ENCODE measurements at regions not wholly inside any gene's neighbourhood (a gene's known extent, or its start where the extent isn't known, plus 50 kb on each side); places are given as distances from the start of the nearest gene placed in this dataset.
A peak's percentile ranks its signal among the peaks of the same experiment; 100 is the strongest.
"Not testable (repeated sequence)": the region's sequence is repeated elsewhere in the genome, so short reads cannot be mapped to it uniquely, and the experiment has no call there.

DNA sequence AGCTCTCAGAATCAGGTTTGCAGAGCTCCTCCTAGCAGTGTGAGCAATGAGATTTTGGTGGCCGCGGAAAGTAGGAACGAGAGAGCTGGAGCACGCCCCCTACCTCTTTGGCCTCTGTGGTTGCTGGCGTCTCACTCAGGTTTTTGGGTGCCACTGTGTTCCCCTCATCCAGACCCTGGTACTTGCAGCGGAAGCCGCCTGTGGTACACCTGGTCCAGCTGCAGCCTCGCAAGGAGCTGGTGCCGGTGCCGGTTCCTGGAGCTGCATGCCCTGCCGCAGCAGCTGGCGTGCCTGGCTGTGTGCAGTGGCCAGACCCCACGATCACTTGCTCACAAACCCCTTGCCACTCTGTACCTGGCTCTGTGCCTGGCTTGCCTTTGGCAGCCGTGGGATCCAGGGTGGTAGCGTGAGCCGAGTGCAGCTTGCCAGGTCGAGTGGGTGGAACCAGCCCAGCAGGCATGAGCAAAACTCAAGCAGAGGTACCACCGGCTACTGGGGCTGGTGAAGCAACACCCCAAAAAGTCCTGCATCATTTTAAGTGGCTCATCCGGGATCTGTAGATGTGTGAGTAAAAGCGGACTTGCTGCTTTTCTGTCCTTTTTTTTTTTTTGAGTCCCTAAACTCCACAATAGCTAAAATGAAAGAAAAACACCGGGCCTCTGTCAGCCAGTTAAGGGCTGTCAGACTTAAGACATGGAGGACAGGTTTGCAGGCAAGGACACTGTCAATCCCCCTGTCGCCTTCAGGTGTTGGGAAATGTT is 844.9 kb downstream of the KCNT2 start:
- DNase-seq: peak in 21 of 58 donors; percentile 1 to 56 (median 11)

DNA sequence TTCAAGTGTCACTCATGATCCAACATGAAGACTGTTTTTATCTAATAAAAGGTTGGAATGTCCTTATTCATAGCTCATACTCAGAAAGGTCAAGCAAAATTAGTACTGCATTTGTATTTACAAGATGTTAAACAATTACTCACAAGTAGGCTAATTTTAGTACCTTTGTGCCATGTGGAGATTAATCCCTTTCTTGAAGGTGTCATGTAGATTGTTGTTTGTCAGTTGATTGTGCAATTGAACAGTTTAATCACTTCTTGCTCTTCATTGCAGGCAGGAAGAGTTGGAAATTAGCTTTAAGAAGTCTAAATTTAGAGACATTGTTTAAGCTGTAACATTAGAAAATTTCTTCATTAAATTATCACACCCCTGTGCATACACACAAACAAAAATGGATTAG is 847.1 kb downstream of the KCNT2 start:
- no peak for DNase-seq

DNA sequence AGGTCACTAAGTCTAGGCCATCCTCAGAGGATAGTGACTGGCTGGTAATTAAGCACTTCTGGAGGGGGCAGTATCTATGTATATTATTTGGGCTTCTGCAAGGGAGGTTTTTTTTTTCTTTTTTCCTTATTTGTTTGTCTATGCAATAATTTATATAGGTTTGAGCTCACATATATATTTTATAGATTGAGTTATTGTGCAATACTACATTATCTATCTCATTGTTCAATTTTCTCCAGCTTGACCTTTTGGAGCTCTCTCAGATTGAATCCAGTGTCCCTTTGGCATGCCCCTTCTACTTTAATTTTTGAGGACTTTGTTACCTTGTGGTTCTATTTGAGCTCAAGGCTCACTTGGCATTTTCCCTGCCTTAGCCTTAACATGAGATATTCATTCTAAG is 852.1 kb downstream of the KCNT2 start:
- DNase-seq: no peak

GRCh38 chr1:195754874-195755273 is 853.4 kb downstream of the KCNT2 start:
- no peak for DNase-seq

DNA sequence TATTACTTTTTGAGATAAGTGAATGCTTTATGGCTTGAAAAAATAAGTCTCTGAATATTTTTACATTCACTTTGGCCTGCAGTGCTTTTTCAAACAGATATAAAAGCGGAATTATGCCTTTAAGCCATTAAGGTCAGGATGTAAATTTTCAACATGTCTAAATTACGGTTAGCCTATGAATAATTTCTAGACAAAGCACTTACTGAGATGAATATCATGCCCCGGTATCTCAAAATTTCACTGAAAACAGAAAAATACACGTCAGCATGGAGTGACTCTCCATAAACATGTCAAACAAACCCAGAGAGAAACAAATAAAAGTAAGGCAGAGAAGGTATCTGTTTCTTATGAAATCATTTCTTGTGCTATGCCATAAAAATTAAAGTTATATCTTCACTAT is 853.9 kb downstream of the KCNT2 start:
- no peak for DNase-seq

- DNase-seq: no peak
Observed at GRCh38 chr1:195748969-195749368, 859.3 kb downstream of the KCNT2 start.

- no peak for DNase-seq
Observed at GRCh38 chr1:195745189-195746010, 862.8 kb downstream of the KCNT2 start.

DNA sequence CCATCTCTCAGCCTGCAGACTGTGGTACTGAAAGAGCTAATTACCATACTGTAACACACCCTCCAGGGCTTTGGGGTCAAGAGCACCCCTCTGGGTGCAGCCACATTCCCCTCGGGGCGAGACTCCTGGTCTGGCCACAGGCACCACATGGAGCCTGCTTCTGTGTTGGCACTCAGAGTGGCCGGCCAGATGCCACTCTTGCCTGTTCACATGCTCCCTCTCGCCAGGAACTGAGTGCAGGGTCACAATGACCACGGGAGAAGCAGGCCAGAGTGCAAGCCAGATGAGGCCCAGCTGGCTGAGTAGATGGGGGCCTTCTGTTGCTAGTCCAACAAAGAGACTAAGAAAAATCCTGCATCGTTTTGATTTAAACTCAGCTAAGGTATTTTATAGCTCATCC is 864.0 kb downstream of the KCNT2 start:
- DNase-seq: no peak

DNA sequence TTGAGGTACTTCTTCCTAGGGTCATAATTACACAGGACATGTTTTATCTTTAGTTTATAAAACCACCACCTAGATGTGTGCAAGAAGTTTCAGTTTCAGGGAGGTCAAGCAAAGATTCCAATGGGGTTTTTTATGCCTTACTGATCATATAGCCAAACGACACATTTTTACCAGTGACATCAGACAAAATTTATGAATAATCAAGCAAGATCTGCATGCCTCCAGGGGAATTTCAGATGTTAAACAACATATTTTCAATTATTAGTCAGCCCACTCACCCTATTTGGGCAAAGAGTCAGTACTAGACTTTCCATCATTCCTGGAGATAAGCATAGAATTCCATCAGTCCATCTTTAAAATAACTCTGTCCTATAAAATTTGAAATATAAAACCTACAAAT is 867.4 kb downstream of the KCNT2 start:
- DNase-seq: no peak

DNA sequence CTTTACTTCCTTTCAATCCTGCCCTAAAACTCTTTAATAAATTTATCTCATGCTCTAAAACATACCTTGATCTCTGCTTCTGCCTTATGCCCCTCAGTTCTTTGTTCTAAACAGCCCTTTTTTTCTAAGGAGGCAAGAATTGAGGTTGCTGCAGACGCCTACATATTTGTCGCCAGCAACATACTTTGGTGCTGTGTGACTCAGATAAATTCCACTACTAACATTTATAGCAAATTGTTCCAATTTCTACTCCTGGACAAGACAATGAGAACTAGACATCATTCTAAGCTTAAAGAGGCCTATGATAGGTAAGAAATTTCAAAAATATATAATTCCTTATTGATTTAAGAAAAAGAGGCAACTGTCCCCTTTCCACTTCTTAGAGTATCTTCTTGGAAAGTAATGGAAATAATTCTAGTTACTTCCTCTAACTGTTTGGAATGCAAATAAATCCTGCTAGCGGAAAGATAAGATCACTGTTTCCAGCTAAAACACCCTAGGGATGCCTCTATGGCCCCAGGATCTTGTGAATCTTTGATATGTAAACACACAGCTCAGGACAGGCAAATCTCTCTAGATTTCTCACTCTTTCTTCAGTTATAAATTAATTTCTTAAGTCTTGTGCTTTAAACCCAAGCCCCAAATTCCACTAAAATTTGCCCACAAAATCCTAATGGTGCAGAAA is 869.1 kb downstream of the KCNT2 start:
- no peak for DNase-seq

DNA sequence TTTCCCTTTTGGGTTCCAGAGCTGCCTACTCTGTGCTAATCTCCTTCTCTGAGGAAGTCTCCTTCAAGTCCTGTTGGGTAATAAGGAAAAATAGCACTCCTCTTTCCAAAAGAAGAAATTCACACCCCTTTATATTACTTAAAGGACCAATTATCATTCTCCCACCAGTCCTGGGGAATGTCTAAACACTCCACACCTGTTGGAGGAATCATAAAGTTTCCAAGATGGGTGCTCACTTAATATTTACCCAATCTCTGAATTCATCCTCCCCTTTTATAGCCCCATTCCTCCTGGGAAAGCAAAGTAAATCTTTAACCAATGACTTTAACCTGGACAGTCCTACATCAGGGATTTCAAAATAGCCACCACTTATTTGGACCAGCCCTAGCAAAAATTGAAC is 873.1 kb downstream of the KCNT2 start:
- DNase-seq: no peak

DNA sequence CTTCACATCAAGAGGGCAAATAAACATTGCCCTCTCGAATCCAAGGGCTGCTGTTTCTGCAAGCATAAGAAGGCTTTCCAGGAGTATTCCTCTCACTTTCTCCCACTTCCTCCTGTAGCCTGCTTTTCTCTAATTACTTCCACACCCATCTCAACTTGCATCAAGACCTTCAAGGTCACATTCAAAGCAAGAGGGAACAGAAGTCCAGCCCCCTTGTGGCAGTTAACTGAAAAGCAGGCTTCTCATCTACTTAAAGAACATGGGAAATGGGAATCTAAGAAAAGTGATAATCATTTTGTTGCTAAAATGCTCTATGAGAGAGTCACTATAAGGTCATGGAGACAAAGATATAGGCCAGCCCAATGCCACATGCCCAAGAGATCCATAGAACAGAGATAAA is 874.4 kb downstream of the KCNT2 start:
- no peak for DNase-seq

DNA sequence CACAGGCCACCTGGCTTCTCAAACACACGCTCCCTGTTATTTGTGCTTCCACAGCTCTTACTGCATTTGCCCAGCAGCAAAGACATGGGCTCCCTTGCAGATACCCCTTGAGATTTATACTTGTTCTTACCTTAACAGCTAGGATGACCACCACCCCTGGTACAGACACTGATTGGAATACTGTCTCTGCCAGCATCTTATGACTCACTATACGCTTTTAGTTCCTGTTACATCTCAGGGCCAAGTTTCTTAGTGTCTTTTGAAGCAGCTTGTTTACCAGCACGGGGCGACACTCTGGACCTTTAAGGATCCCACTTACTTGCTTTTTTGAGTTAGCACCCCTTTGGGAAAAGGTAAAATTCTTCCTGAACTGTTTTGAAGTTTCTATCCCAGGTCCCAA is 874.8 kb downstream of the KCNT2 start:
- no peak for DNase-seq

- DNase-seq: no peak
Observed at GRCh38 chr1:195731385-195731784, 876.9 kb downstream of the KCNT2 start.

DNA sequence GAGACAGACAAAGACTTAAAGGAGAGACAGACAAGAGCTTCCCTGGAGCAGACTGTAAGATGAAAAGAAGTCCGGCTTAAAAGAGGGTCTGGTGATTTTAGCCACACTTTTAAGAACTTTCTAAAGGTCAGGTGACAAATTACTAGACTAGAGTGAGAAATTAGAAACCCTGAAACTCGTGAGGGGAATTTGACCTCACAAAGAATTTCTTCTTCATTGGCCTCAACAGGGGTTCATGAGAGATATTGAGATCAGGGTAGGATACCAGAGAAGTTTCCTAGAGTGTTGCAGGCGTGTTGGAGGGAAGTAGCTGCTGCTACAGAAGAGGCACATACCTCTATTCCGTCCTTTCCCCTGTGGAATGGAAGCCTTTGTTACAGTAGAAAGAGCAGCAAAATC is 884.4 kb downstream of the KCNT2 start:
- no peak for DNase-seq

GRCh38 chr1:195722852-195723795 is 885.1 kb downstream of the KCNT2 start:
- DNase-seq: peak in 1 of 58 donors; percentile 4

GRCh38 chr1:195722146-195722545 is 886.1 kb downstream of the KCNT2 start:
- not testable (repeated sequence) for DNase-seq

DNA sequence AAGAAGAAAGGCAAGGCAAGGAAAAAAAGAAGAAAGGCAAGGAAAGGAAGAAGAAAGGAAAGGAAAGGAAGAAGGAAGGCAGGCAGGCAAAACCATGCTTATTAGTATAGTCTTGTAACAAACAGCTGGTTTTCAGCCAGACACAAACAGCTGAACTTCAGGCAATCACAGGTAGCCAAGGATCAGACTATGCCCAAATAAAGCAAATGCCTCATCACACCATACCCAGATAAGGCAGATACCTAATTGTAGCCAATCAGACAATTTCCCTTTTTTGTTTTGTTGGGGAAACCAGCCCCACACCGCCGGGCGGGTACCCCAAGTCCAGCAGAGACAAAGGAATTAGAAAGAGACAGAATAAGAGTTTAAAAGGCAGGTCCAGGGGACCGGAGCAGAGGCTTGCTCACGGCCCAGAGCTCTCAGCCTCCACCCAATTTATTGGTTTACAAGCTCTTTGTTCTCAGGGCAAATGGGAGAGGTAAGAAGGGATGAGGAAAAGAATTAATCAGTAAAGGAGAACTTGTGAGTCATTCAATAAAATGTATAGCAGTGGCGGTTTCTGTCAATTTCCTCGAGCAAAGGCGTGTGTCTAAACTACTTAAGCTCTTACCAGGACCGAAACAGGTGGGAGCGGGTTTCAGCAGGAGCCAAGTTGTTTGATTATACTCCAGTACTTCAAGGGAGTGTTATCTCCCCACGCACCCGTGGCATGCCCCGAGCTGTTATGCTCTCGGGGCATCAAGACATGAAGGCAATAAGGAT is 886.8 kb downstream of the KCNT2 start:
- DNase-seq: no peak

DNA sequence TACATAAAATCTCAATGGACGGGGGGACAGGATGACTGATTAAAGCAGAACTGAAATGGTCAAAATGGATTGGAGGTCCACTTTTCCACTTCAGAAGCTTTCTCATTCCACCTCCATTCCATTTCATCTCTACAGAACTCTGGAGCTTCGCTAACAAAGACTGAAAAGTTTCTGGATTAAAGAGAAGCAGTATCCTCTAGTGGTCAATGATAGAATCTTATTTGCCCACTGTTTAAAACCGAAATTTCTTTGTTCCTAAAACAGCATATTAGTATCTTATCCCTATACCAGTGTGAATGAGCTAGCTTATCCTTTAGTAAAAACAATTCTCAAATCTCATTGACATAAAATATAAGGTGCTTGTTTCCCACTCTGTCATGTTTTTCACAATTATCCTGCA is 890.6 kb downstream of the KCNT2 start:
- DNase-seq: no peak

DNA sequence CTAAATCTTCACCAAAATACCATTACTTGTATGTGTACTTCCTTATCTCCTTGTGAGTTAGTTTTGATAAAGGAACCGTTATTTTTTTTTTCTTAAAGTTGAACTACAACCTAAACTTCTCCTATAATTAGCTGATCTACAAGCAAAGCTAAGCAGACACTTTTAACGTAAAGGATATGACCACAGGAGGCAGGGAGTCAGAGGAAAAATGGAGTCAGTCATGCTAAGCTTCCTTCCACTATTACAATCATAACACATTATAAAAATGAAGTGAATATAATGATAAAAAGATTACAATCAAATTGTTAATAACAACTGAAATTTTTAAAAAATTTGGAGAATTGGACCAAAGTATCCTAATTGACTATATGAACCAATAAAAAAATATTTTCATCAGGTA is 892.6 kb downstream of the KCNT2 start:
- no peak for DNase-seq
